KMS-11 (cell line): ENCODE measurements at regions not wholly inside any gene's neighbourhood (a gene's known extent, or its start where the extent isn't known, plus 50 kb on each side); places are given as distances from the start of the nearest gene placed in this dataset.

ENCODE experiments used
- H2AFZ ChIP-seq: fragments of 200-600 bp; sonication (generic); 2 replicates; pipeline ENCODE4 v1.6.1; 2016; ENCODE audit warnings: antibody characterized with exemption, mixed run types, low read depth
- H3K27ac ChIP-seq: fragments of 200-600 bp; sonication (generic); 2 replicates; pipeline ENCODE4 v1.6.1; 2016; ENCODE audit warnings: mild to moderate bottlenecking, mixed run types
- H3K27me3 ChIP-seq: fragments of 200-600 bp; sonication (generic); 2 replicates; pipeline ENCODE4 v1.6.1; 2017; ENCODE audit warnings: mild to moderate bottlenecking, low read depth, mixed run types, moderate library complexity; ENCODE audit not compliant: insufficient read depth
- H3K36me3 ChIP-seq: fragments of 200-600 bp; sonication (generic); 2 replicates; pipeline ENCODE4 v1.6.1; 2017; ENCODE audit warnings: mild to moderate bottlenecking, mixed run types; ENCODE audit not compliant: insufficient read depth
- H3K4me1 ChIP-seq: fragments of 200-600 bp; sonication (generic); 2 replicates; pipeline ENCODE4 v1.6.1; 2016; ENCODE audit warnings: mild to moderate bottlenecking, low read depth, mixed run types; ENCODE audit not compliant: poor library complexity, severe bottlenecking
- H3K4me2 ChIP-seq: fragments of 200-600 bp; sonication (generic); 2 replicates; pipeline ENCODE4 v1.7.0; 2016; ENCODE audit warnings: mild to moderate bottlenecking, mixed run types
- H3K4me3 ChIP-seq: fragments of 200-600 bp; sonication (generic); IDR thresholded peaks from 2 replicates; pipeline ENCODE4 v1.6.1; 2017; ENCODE audit warnings: low read depth, low read length, mixed read lengths; ENCODE audit not compliant: insufficient read depth
- H3K79me2 ChIP-seq: fragments of 200-600 bp; sonication (generic); 2 replicates; pipeline ENCODE4 v1.6.1; 2016; ENCODE audit warnings: low read depth, mixed run types; ENCODE audit not compliant: insufficient read depth
- H3K9ac ChIP-seq: fragments of 200-600 bp; sonication (generic); 2 replicates; pipeline ENCODE4 v1.6.1; 2016; ENCODE audit warnings: mild to moderate bottlenecking, mixed run types
- H4K20me1 ChIP-seq: fragments of 200-600 bp; sonication (generic); 2 replicates; pipeline ENCODE4 v1.6.1; 2016; ENCODE audit warnings: mild to moderate bottlenecking, mixed run types; ENCODE audit not compliant: insufficient read depth
- CTCF ChIP-seq: fragments of 200-600 bp; sonication (generic); conservative IDR thresholded peaks from 2 replicates; pipeline ENCODE4 v1.6.1; 2017; ENCODE audit warnings: low read depth, mild to moderate bottlenecking, antibody characterized with exemption, low read length, moderate library complexity, mixed read lengths

DNA sequence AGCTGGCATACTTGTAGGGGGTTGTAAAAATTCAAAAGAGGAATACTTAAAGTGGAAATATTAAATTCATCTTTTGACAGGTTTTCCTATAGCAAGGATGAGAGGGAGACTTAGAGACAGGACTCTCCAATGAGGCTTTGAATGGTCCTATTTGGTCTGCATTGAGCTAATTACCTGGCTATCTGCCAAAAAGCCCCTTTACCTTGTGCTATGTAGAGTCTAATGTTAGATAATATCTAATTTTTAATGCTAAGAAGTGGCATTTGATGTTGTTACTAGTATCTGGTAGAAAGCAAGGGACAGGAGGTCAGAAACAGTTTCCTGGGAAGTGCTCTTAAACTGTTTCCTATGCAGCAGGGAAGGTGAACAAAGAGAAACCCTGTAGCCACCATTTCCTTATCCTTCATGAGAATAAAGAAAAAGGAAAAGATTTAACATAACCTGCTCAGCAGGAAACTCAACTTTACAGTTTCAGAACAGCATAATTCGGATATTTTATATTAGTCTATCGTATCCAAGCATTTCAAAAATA lies 550.0 kb downstream of the SOX5 start:
- Histone ChIP-seq H3K9ac (no peak overlapping the region), H2AFZ (no peak overlapping the region), H4K20me1 (no peaks in the 10 kb centered on the region), H3K4me2 (no peak overlapping the region), H3K27me3 (no peaks in the 10 kb centered on the region), H3K4me3 (no peak overlapping the region), H3K36me3 (no peaks in the 10 kb centered on the region), H3K27ac (no peak overlapping the region), H3K79me2 (no peaks in the 10 kb centered on the region), H3K4me1 (no peaks in the 10 kb centered on the region)
- no peak for TF ChIP-seq CTCF

DNA sequence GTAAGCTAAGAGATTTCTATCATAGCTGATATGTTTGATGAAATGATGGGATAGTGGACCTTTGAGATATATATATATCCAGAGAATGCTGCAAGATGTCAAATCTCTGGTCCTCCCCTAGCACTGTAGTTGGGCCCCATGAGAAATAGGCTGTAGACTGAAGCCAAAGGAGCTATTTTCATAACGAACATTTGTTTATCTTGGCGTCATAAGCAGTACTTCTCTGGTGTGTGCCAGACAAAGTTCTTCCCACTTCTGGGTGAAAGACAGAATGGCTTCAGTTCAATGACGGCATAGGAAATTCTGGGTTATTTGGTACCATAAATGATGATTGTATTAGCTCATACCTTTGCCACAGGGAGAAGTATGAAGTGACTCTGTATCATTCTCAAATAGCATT lies 534.3 kb downstream of the SOX5 start:
- TF ChIP-seq CTCF, result no peak
- Histone ChIP-seq H3K79me2 (no peaks in the 10 kb centered on the region), H3K4me3 (no peak overlapping the region), H3K4me2 (no peak overlapping the region), H4K20me1 (no peaks in the 10 kb centered on the region), H3K36me3 (no peaks in the 10 kb centered on the region), H3K9ac (no peak overlapping the region), H2AFZ (no peak overlapping the region), H3K27me3 (no peaks in the 10 kb centered on the region), H3K27ac (no peak overlapping the region), H3K4me1 (no peaks in the 10 kb centered on the region)

DNA sequence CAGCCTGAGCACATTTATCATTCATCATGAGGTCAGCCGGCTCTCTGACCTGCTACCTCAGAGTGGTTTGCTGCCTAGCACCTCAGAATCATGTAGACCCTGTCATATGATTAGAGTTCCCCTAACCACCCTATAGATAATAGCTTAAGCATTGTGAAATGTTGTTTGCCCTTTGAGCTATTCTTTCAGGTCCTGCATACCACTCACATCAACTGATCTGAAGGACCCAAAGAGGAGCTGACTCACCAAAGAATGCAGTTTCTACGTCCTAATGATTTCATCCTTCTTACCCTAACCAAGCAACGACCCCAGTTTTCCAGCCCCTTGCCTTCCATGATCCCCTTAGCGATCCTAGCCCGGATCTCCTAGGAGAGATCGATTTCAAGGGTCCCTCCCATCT lies 527.9 kb downstream of the SOX5 start:
- Histone ChIP-seq H3K9ac (no peak overlapping the region), H3K36me3 (no peaks in the 10 kb centered on the region), H3K4me2 (no peak overlapping the region), H3K79me2 (no peaks in the 10 kb centered on the region), H3K4me3 (no peak overlapping the region), H3K4me1 (no peaks in the 10 kb centered on the region), H3K27me3 (no peaks in the 10 kb centered on the region), H2AFZ (no peak overlapping the region), H3K27ac (no peak overlapping the region), H4K20me1 (no peaks in the 10 kb centered on the region)
- TF ChIP-seq CTCF, result no peak

DNA sequence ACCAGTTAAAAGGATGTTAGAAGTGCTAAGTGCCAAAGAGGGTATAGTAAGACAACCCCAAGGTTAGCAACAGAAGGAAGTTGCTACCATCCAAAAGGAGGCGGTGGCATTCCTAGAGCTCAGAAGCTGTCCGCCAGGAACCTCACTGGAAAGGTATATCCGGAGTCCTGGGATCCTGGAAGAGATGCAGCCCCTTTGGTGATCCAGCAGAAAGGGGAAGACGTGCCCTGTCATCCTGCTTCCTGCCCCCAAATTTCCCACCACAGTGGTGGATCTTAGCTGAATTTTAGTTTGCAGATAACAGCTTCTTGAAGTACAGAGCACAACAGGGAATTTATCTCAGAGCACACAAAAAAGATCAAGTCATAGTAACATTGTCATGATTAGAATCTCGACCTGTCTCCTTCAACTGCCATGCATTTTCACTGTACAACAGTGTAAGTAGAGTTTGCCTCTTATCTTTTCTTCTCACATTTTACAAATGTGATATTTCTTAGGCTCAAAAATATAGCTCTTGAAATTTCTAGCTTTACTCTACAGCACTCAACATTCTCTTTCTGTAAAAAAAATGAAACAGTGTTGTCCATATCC lies 526.3 kb downstream of the SOX5 start:
- no peaks in the 10 kb centered on the region for H3K4me1 ChIP-seq
- H3K27ac ChIP-seq, result no peak overlapping the region
- no peaks in the 10 kb centered on the region for H3K27me3 ChIP-seq
- H3K79me2 ChIP-seq, result no peaks in the 10 kb centered on the region
- H2AFZ ChIP-seq, result no peak overlapping the region
- no peak for TF ChIP-seq CTCF
- H3K36me3 ChIP-seq, result no peaks in the 10 kb centered on the region
- no peak overlapping the region for H3K4me2 ChIP-seq
- H3K9ac ChIP-seq, result no peak overlapping the region
- H4K20me1 ChIP-seq, result no peaks in the 10 kb centered on the region
- no peak overlapping the region for H3K4me3 ChIP-seq
